Stimulated activated CD4-positive, alpha-beta T cell treated with anti-CD3 and anti-CD28 coated beads, Interleukin-4, amount 100 ng/mL, for 4 hours (primary cell): ENCODE measurements at regions not wholly inside any gene's neighbourhood (a gene's known extent, or its start where the extent isn't known, plus 50 kb on each side); places are given as distances from the start of the nearest gene placed in this dataset.

ENCODE experiments used
- DNase-seq, 2 experiments: peaks; one replicate each; pipeline ENCODE4 v3.0.0-alpha.2; 2020

GRCh38 chr18:78526275-78526674 lies 453.3 kb upstream of the SALL3 start:
- DNase-seq, result no peak

- no peak for DNase-seq
These were observed 452.5 kb upstream of the SALL3 start for GRCh38 chr18:78526923-78527711.

GRCh38 chr18:78527984-78528383 lies 451.6 kb upstream of the SALL3 start:
- DNase-seq, result no peak

- no peak for DNase-seq
These were observed 451.0 kb upstream of the SALL3 start for GRCh38 chr18:78528411-78529258.

- DNase-seq, result no peak
These were observed 448.0 kb upstream of the SALL3 start for GRCh38 chr18:78531637-78532036.

GRCh38 chr18:78538669-78539440 lies 440.8 kb upstream of the SALL3 start:
- DNase-seq, result no peak

GRCh38 chr18:78540636-78541529 lies 438.7 kb upstream of the SALL3 start:
- no peak for DNase-seq

GRCh38 chr18:78542204-78542603 lies 437.4 kb upstream of the SALL3 start:
- no peak for DNase-seq

- no peak for DNase-seq
These were observed 436.4 kb upstream of the SALL3 start for GRCh38 chr18:78543201-78543725.

GRCh38 chr18:78546281-78546680 lies 433.3 kb upstream of the SALL3 start:
- no peak for DNase-seq

GRCh38 chr18:78547817-78548216 lies 431.8 kb upstream of the SALL3 start:
- DNase-seq, result no peak

- no peak for DNase-seq
These were observed 431.2 kb upstream of the SALL3 start for GRCh38 chr18:78548261-78549058.

GRCh38 chr18:78549971-78550370 lies 429.6 kb upstream of the SALL3 start:
- no peak for DNase-seq

- DNase-seq, result no peak
These were observed 424.5 kb upstream of the SALL3 start for GRCh38 chr18:78554944-78555608.

- no peak for DNase-seq
These were observed 422.2 kb upstream of the SALL3 start for GRCh38 chr18:78557371-78557770.

GRCh38 chr18:78558101-78558810 lies 421.4 kb upstream of the SALL3 start:
- DNase-seq, result no peak

GRCh38 chr18:78558948-78559347 lies 420.7 kb upstream of the SALL3 start:
- DNase-seq, result no peak

GRCh38 chr18:78559584-78559983 lies 420.0 kb upstream of the SALL3 start:
- DNase-seq, result no peak

GRCh38 chr18:78561757-78562510 lies 417.7 kb upstream of the SALL3 start:
- DNase-seq, result no peak
